ENCODE measurements at regions not wholly inside any gene's neighbourhood (a gene's known extent, or its start where the extent isn't known, plus 50 kb on each side); places are given as distances from the start of the nearest gene placed in this dataset.

- DNase-seq (ENCODE audit: low read depth): no peak
- TF ChIP-seq CTCF (conservative IDR thresholded peaks at IDR 0.05; ENCODE audit: control insufficient read depth, insufficient read depth, low read depth, low read length): no peak
- H3K4me3 ChIP-seq (ENCODE audit: control insufficient read depth, low read depth, low read length): no peak overlapping the region
Measured at GRCh38 chr2:15869396-15869795, 71.0 kb upstream of the MYCN start.

- no peak for DNase-seq (ENCODE audit: low read depth)
- TF ChIP-seq CTCF (conservative IDR thresholded peaks at IDR 0.05; ENCODE audit: control insufficient read depth, insufficient read depth, low read depth, low read length): no peak
- H3K4me3 ChIP-seq (ENCODE audit: control insufficient read depth, low read depth, low read length): no peak overlapping the region
Measured at GRCh38 chr2:15869871-15870270, 70.5 kb upstream of the MYCN start.

- no peak for DNase-seq (ENCODE audit: low read depth)
- no peak for TF ChIP-seq CTCF (conservative IDR thresholded peaks at IDR 0.05; ENCODE audit: control insufficient read depth, insufficient read depth, low read depth, low read length)
Measured at GRCh38 chr2:15870565-15870964, 69.8 kb upstream of the MYCN start.

DNA sequence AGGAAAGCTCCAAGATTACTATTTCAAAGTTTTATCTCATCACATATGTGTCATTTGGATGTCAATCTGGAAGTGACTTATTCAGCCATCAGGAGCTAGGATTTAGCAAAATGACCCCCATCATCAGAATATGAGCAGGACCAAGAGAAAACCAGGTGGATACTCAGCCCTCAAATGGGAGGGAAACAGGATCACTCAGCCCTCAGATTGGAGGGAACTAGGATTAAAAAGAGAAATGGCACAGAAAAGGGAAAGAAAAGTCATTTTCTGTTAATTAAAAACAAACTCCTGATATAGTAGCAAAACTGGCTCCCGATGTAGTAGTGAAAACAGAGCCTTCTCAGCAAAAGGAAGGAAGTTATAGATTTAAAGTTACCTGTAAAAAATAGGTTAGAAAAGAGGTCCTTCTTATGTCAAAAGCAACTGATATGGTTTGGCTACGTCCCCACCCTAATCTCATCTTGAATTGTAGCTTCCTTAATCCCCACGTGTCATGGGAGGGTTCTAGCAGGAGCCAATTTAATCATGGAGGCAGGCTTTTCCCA, 69.0 kb upstream of the MYCN start:
- DNase-seq (ENCODE audit: low read depth): no peak
- H3K4me3 ChIP-seq (ENCODE audit: control insufficient read depth, low read depth, low read length): no peak overlapping the region
- TF ChIP-seq CTCF (conservative IDR thresholded peaks at IDR 0.05; ENCODE audit: control insufficient read depth, insufficient read depth, low read depth, low read length): no peak

More at GRCh38 chr2:15870565-15870964, 69.8 kb upstream of the MYCN start:
- no peak overlapping the region for H3K4me3 ChIP-seq (ENCODE audit: control insufficient read depth, low read depth, low read length)

- no peak for TF ChIP-seq CTCF (conservative IDR thresholded peaks at IDR 0.05; ENCODE audit: control insufficient read depth, insufficient read depth, low read depth, low read length)
- DNase-seq (ENCODE audit: low read depth): no peak
- H3K4me3 ChIP-seq (ENCODE audit: control insufficient read depth, low read depth, low read length): no peak overlapping the region
Measured at GRCh38 chr2:15872854-15873253, 67.5 kb upstream of the MYCN start.

- DNase-seq (ENCODE audit: low read depth): no peak
- no peak overlapping the region for H3K4me3 ChIP-seq (ENCODE audit: control insufficient read depth, low read depth, low read length)
- TF ChIP-seq CTCF (conservative IDR thresholded peaks at IDR 0.05; ENCODE audit: control insufficient read depth, insufficient read depth, low read depth, low read length): no peak
Measured at GRCh38 chr2:15874321-15874720, 66.0 kb upstream of the MYCN start.
